Stomach (tissue), 4 donors: ENCODE measurements at regions not wholly inside any gene's neighbourhood (a gene's known extent, or its start where the extent isn't known, plus 50 kb on each side); places are given as distances from the start of the nearest gene placed in this dataset.

Experiments
- CTCF ChIP-seq, 7 experiments: fragments of 450-650 bp in 4 of 7; fragments of 200-600 bp in 3 of 7; sonication (generic) in 3 of 7; IDR thresholded peaks; one replicate each; pipeline ENCODE4 v1.5.1; 2016 to 2019; ENCODE audit warnings: antibody characterized with exemption in 7 of 7, control low read depth in 2 of 7, mild to moderate bottlenecking in 1 of 7
- EP300 ChIP-seq: sonication (generic); formaldehyde crosslinking; IDR thresholded peaks from one replicate; pipeline ENCODE4 v1.6.1; 2017; ENCODE audit warnings: antibody characterized with exemption
- POLR2A ChIP-seq, 4 donors: fragments of 450-650 bp; IDR thresholded peaks; one replicate each; pipeline ENCODE4 v1.6.1; 2016; ENCODE audit warnings: antibody characterized with exemption in 4 of 4, control low read depth in 2 of 4, mild to moderate bottlenecking in 1 of 4, moderate library complexity in 1 of 4
- POLR2AphosphoS5 ChIP-seq, 3 donors: sonication (generic); formaldehyde crosslinking; IDR thresholded peaks; one replicate each; pipeline ENCODE4 v1.6.1; 2016; ENCODE audit warnings: antibody characterized with exemption in 3 of 3

- no peak for TF ChIP-seq CTCF (IDR thresholded peaks at IDR 0.05)
- no peak for TF ChIP-seq POLR2AphosphoS5 (IDR thresholded peaks at IDR 0.05)
- no peak for TF ChIP-seq EP300
- TF ChIP-seq POLR2A (IDR thresholded peaks at IDR 0.05), result no peak
Measured at GRCh38 chr6:141401168-141401567, 731.6 kb upstream of the GJE1 start.
